ENCODE measurements at regions not wholly inside any gene's neighbourhood (a gene's known extent, or its start where the extent isn't known, plus 50 kb on each side); places are given as distances from the start of the nearest gene placed in this dataset.

- ATAC-seq (no peak), DNase-seq (no peak)
- TF ChIP-seq CTCF (IDR thresholded peaks at IDR 0.05), result no peak
- peaks cover 43% of the 10 kb centered on the region for H3K9me3 ChIP-seq
- no peaks in the 10 kb centered on the region for H3K36me3 ChIP-seq (ENCODE audit: low read depth)
- H3K4me3 ChIP-seq, result no peak overlapping the region
- no peaks in the 10 kb centered on the region for H3K4me1 ChIP-seq (ENCODE audit: low read depth)
- intact Hi-C loops (cut with DNase I, micrococcal nuclease), result no loop called here
These were observed 1469.5 kb downstream of the SLITRK1 start for GRCh38 chr13:82412749-82413148.

GRCh38 chr13:82407321-82407720, 1475.0 kb downstream of the SLITRK1 start:
- intact Hi-C loops (cut with DNase I, micrococcal nuclease), result no loop called here
- DNase-seq (no peak), ATAC-seq (no peak)
- Histone ChIP-seq H3K4me1 (ENCODE audit: low read depth) (no peaks in the 10 kb centered on the region), H3K9me3 (peaks cover 43% of the 10 kb centered on the region), H3K4me3 (no peak overlapping the region), H3K36me3 (ENCODE audit: low read depth) (no peaks in the 10 kb centered on the region)
- TF ChIP-seq CTCF (IDR thresholded peaks at IDR 0.05), result no peak

GRCh38 chr13:82374719-82375118, 1507.6 kb downstream of the SLITRK1 start:
- Histone ChIP-seq H3K4me1 (ENCODE audit: low read depth) (no peaks in the 10 kb centered on the region), H3K9me3 (peaks cover 30% of the 10 kb centered on the region), H3K36me3 (ENCODE audit: low read depth) (no peaks in the 10 kb centered on the region), H3K4me3 (no peak overlapping the region)
- TF ChIP-seq CTCF (IDR thresholded peaks at IDR 0.05), result no peak
- ATAC-seq (no peak), DNase-seq (no peak)
- intact Hi-C loops (cut with DNase I, micrococcal nuclease), result no loop called here

- no peaks in the 10 kb centered on the region for H3K4me1 ChIP-seq (ENCODE audit: low read depth)
- H3K36me3 ChIP-seq (ENCODE audit: low read depth), result no peaks in the 10 kb centered on the region
- H3K9me3 ChIP-seq, result peaks cover 28% of the 10 kb centered on the region
- intact Hi-C loops (cut with DNase I, micrococcal nuclease), result no loop called here
- H3K4me3 ChIP-seq, result no peak overlapping the region
- ATAC-seq, result no peak
- DNase-seq, result no peak
- TF ChIP-seq CTCF (IDR thresholded peaks at IDR 0.05), result no peak
These were observed 1512.0 kb downstream of the SLITRK1 start for GRCh38 chr13:82370316-82370715.

GRCh38 chr13:82364525-82364924, 1517.7 kb downstream of the SLITRK1 start:
- no peak for TF ChIP-seq CTCF (IDR thresholded peaks at IDR 0.05)
- no peak overlapping the region for H3K4me3 ChIP-seq
- ATAC-seq (no peak), DNase-seq (no peak)
- H3K36me3 ChIP-seq (ENCODE audit: low read depth), result no peaks in the 10 kb centered on the region
- H3K9me3 ChIP-seq, result peaks cover 25% of the 10 kb centered on the region
- no peaks in the 10 kb centered on the region for H3K4me1 ChIP-seq (ENCODE audit: low read depth)
- intact Hi-C loops (cut with DNase I, micrococcal nuclease), result no loop called here

GRCh38 chr13:82358284-82358683, 1524.0 kb downstream of the SLITRK1 start:
- Histone ChIP-seq H3K9me3 (peaks cover 29% of the 10 kb centered on the region), H3K4me1 (ENCODE audit: low read depth) (no peaks in the 10 kb centered on the region), H3K36me3 (ENCODE audit: low read depth) (no peaks in the 10 kb centered on the region), H3K4me3 (no peak overlapping the region)
- intact Hi-C loops (cut with DNase I, micrococcal nuclease), result no loop called here
- ATAC-seq, result no peak
- no peak for TF ChIP-seq CTCF (IDR thresholded peaks at IDR 0.05)
- no peak for DNase-seq

Data from mucosa of descending colon (tissue), 3 donors.